K562 (cell line): ENCODE measurements at regions not wholly inside any gene's neighbourhood (a gene's known extent, or its start where the extent isn't known, plus 50 kb on each side); places are given as distances from the start of the nearest gene placed in this dataset.
A peak's percentile ranks its signal among the peaks of the same experiment; 100 is the strongest.

Experiments used
- ATAC-seq: fragments of 200-7000 bp; cut with Tn5 transposase; 3 replicates; pipeline ENCODE4 v1.9.1; 2020; ENCODE audit warnings: moderate library complexity
- BruUV-seq: library from RNA; stranded (reverse); fragments of 400-500 nt; replicated peaks from 2 replicates; lab custom pipeline; 2021; lab: Mats Ljungman, UMichigan
- CTCF ChIA-PET: fragments of 300-600 bp; formaldehyde crosslinking; extraction: SDS; loops from one replicate; lab custom pipeline; 2021; ENCODE audit warnings: low intra/inter-chr PET ratio; lab: Yijun Ruan, JAX
- POLR2A ChIA-PET: fragments of 300-600, 350-650 bp; sonication (Branson Sonifier 250); formaldehyde crosslinking; extraction: SDS; loops from one replicate; lab custom pipeline; 2021; ENCODE audit warnings: antibody characterized with exemption, inconsistent platforms; lab: Yijun Ruan, JAX
- DNase-seq, 4 experiments: peaks; one replicate each; pipeline versions ENCODE4 v3.0.0 to v3.0.0-alpha.2; 2011 to 2018; ENCODE audit warnings: low spot score in 3 of 4, mixed read lengths in 3 of 4; ENCODE audit errors: extremely low read depth in 1 of 4
- FAIRE-seq: peaks from 2 replicates; lab custom pipeline; 2011; peaks lifted over from hg19 to GRCh38; lab: Jason Lieb, UNC
- H2AFZ ChIP-seq: 2 replicates; pipeline ENCODE4 v1.6.0; 2011; ENCODE audit warnings: low read depth, low read length, control low read depth, inconsistent platforms
- H3K27ac ChIP-seq: fragments of 200-600 bp; 3 replicates; pipeline ENCODE4 v1.8.0; 2011; ENCODE audit warnings: low read depth, mild to moderate bottlenecking, control low read depth, inconsistent platforms, low read length, moderate library complexity, mixed read lengths; ENCODE audit errors: extremely low read depth
- H3K27me3 ChIP-seq, 2 experiments: fragments of 300-600 bp in 1 of 2; 2 replicates in 1 of 2; 3 replicates in 1 of 2; pipeline versions ENCODE4 v1.6.0 to v1.8.0; 2011; ENCODE audit warnings: inconsistent platforms in 2 of 2, low read length in 2 of 2, mild to moderate bottlenecking in 1 of 2, mixed read lengths in 1 of 2, moderate library complexity in 1 of 2; ENCODE audit not compliant: control insufficient read depth in 2 of 2, insufficient read depth in 2 of 2
- H3K36me3 ChIP-seq: fragments of 300-600 bp; 3 replicates; pipeline ENCODE4 v1.8.0; 2011; ENCODE audit warnings: mild to moderate bottlenecking, low read length, inconsistent platforms; ENCODE audit not compliant: control insufficient read depth, insufficient read depth
- H3K4me1 ChIP-seq, 2 experiments: fragments of 200-600 bp in 1 of 2; replicated peaks in 1 of 2; 2 replicates in 1 of 2; 3 replicates in 1 of 2; pipeline versions ENCODE4 v1.5.1 to v1.8.0; 2011; ENCODE audit warnings: inconsistent platforms in 2 of 2, low read length in 2 of 2, mild to moderate bottlenecking in 1 of 2, mixed read lengths in 1 of 2, moderate library complexity in 1 of 2; ENCODE audit not compliant: control insufficient read depth in 2 of 2, insufficient read depth in 2 of 2
- H3K4me2 ChIP-seq: 2 replicates; pipeline ENCODE4 v1.6.1; 2011; ENCODE audit warnings: low read length, control low read depth, inconsistent platforms, mixed read lengths; ENCODE audit not compliant: insufficient read depth
- H3K4me3 ChIP-seq: fragments of 200-600 bp; sonication (generic), shearing (Covaris generic); 2 replicates; pipeline ENCODE4 v1.5.1; 2016; ENCODE audit warnings: control low read depth, inconsistent platforms
- H3K79me2 ChIP-seq: fragments of 200-600 bp; 3 replicates; pipeline ENCODE4 v1.8.0; 2011; ENCODE audit warnings: low read length, inconsistent platforms; ENCODE audit not compliant: control insufficient read depth, insufficient read depth
- H3K9ac ChIP-seq, 2 experiments: 2 replicates each; pipeline versions ENCODE4 v1.6.0 to v1.6.1; 2011; ENCODE audit warnings: low read depth in 2 of 2, low read length in 2 of 2, control low read depth in 1 of 2, inconsistent platforms in 1 of 2, mild to moderate bottlenecking in 1 of 2, mixed read lengths in 1 of 2; ENCODE audit not compliant: insufficient read depth in 1 of 2
- H3K9me1 ChIP-seq: one replicate; pipeline ENCODE4 v1.6.0; 2011; ENCODE audit warnings: inconsistent platforms, mild to moderate bottlenecking, low read length, moderate library complexity; ENCODE audit not compliant: control insufficient read depth, insufficient read depth
- H3K9me3 ChIP-seq: replicated peaks from 2 replicates; pipeline ENCODE4 v1.5.1; 2011; ENCODE audit warnings: low read depth, low read length, inconsistent platforms; ENCODE audit not compliant: control insufficient read depth, insufficient read depth
- H4K20me1 ChIP-seq: replicated peaks from 2 replicates; pipeline ENCODE4 v1.6.1; 2011; ENCODE audit warnings: low read length, inconsistent platforms, mixed read lengths; ENCODE audit not compliant: control insufficient read depth, insufficient read depth
- CHCHD3 ChIP-seq: fragments of 250-450 bp; sonication (Bioruptor Pico); IDR thresholded peaks from 2 replicates; pipeline ENCODE4 v2.1.2; 2022; ENCODE audit warnings: mild to moderate bottlenecking
- DPF2 ChIP-seq: fragments of 450-650 bp; IDR thresholded peaks from 2 replicates; pipeline ENCODE4 v1.6.1; 2016
- HNRNPK ChIP-seq: fragments of 200-400 bp; formaldehyde crosslinking; IDR thresholded peaks from one replicate; pipeline ENCODE4 v1.6.1; 2018; ENCODE audit warnings: mild to moderate bottlenecking, low read depth, low read length; ENCODE audit not compliant: poor library complexity, severe bottlenecking
- MCM3 ChIP-seq: fragments of 450-650 bp; IDR thresholded peaks from 2 replicates; pipeline ENCODE4 v1.6.1; 2016
- MNT ChIP-seq, 2 experiments: fragments of 450-650 bp; conservative IDR thresholded peaks; 2 replicates each; pipeline ENCODE4 v1.6.1; 2017; ENCODE audit warnings: mild to moderate bottlenecking in 2 of 2, moderate library complexity in 2 of 2
- MTA3 ChIP-seq: fragments of 450-650 bp; formaldehyde crosslinking; IDR thresholded peaks from 2 replicates; pipeline ENCODE4 v1.6.1; 2017; ENCODE audit warnings: mild to moderate bottlenecking, borderline replicate concordance
- PHF8 ChIP-seq: fragments of 200-600 bp; sonication (generic); IDR thresholded peaks from 2 replicates; pipeline ENCODE4 v1.6.1; 2012; ENCODE audit warnings: mixed run types, mild to moderate bottlenecking, inconsistent platforms, low read length, moderate library complexity, borderline replicate concordance
- SRSF9 ChIP-seq: fragments of 200-400 bp; formaldehyde crosslinking; IDR thresholded peaks from 2 replicates; pipeline ENCODE4 v1.6.1; 2017; ENCODE audit warnings: low read depth, low read length, borderline replicate concordance
- TAL1 ChIP-seq: fragments of 450-650 bp; IDR thresholded peaks from 2 replicates; pipeline ENCODE4 v1.6.1; 2016; ENCODE audit warnings: mild to moderate bottlenecking
- TRIM28 ChIP-seq: fragments of 450-650 bp; IDR thresholded peaks from 2 replicates; pipeline ENCODE4 v1.6.1; 2017
- ZC3H8 ChIP-seq: fragments of 450-650 bp; IDR thresholded peaks from 2 replicates; pipeline ENCODE4 v1.6.1; 2017
- ZNF592 ChIP-seq: fragments of 450-650 bp; IDR thresholded peaks from 2 replicates; pipeline ENCODE4 v1.6.1; 2017; ENCODE audit warnings: antibody characterized with exemption, mild to moderate bottlenecking
- WGBS: fragments of 100-300 bp; shearing (Covaris generic); methylation state at CpG from one replicate; pipeline ENCODE4 v1.1.6; 2016; ENCODE audit warnings: low coverage, mixed read lengths; ENCODE audit not compliant: insufficient coverage; ENCODE audit errors: missing lambda C conversion rate; 5-methylcytosine and 5-hydroxymethylcytosine counted together
- in situ Hi-C: fragments of 300-500 bp; cut with MboI; formaldehyde crosslinking; loops from 4 replicates; pipeline ENCODE4 v1.15.0; 2018; ENCODE audit warnings: inconsistent platforms, mixed read lengths
- intact Hi-C: fragments of 100-400 bp; cut with micrococcal nuclease; formaldehyde crosslinking; loops from 2 replicates; pipeline ENCODE4 v1.14.2; 2022
- TF ChIP-seq, protein P1 (sequence below): sonication (generic); formaldehyde crosslinking; IDR thresholded peaks from 2 replicates; pipeline ENCODE4 v1.8.1; 2023; ENCODE audit warnings: mild to moderate bottlenecking, missing genetic modification reagents
- TF ChIP-seq, protein P2 (sequence below), 2 experiments: fragments of 250-450 bp in 1 of 2; fragments of 450-650 bp in 1 of 2; sonication (Bioruptor Pico) in 1 of 2; IDR thresholded peaks; 2 replicates each; pipeline versions ENCODE4 v1.6.1 to v1.8.0; 2016 to 2021; ENCODE audit warnings: mild to moderate bottlenecking in 2 of 2, moderate library complexity in 2 of 2, missing compliant biosample characterization in 1 of 2, missing genetic modification characterization in 1 of 2

GRCh38 chr10:15442056-15442455, 71.0 kb upstream of the FAM171A1 start:
- H3K9me3 ChIP-seq: no peaks in the 10 kb centered on the region
- peak overlapping the region; percentile 85 for H2AFZ ChIP-seq
- FAIRE-seq: no peak
- H3K27ac ChIP-seq: peak overlapping the region; percentile 35
- peak overlapping the region; percentile 69 to 90 for H3K9ac ChIP-seq
- intact Hi-C loops: no loop called here
- peak; percentile 45 to 75 (median 56) for DNase-seq
- ATAC-seq: peak; percentile 62
- H3K79me2 ChIP-seq: peaks cover 5% of the 10 kb centered on the region; the same call in 1 of the 3 replicates
- no peaks in the 10 kb centered on the region for H4K20me1 ChIP-seq
- WGBS: 7% methylated on average over 14 of the region's 14 CpGs
- POLR2A ChIA-PET: interaction anchor here (1.1 kb wide), 1 partner anchor 9 kb away, joined by 4 read pairs; no protein-coding TSS in a partner anchor
- H3K9me1 ChIP-seq: no peaks in the 10 kb centered on the region
- H3K36me3 ChIP-seq: no peaks in the 10 kb centered on the region
- peak overlapping the region; percentile 35 for H3K4me3 ChIP-seq
- in situ Hi-C loops: loop anchor here (25.0 kb wide), 1 partner anchor 1345 kb away; no protein-coding TSS in a partner anchor
- H3K27me3 ChIP-seq: no peaks in the 10 kb centered on the region
- peaks cover 20 to 35% of the 10 kb centered on the region in 2 experiments for H3K4me1 ChIP-seq
- peak overlapping the region; percentile 68 for H3K4me2 ChIP-seq
- CTCF ChIA-PET: no interaction called here
- no TSS peak for BruUV-seq
- TF ChIP-seq MTA3: 0 out of 2 replicates have a peak, but pooled peaks have one; percentile 20
- peak; percentile 48; the same call in 1 of the 2 replicates for TF ChIP-seq ZNF592
- peak; percentile 31; the same call in 1 of the 2 replicates for TF ChIP-seq PHF8
- TF ChIP-seq MNT (conservative IDR thresholded peaks at IDR 0.05): peak in 1 of 2 experiments; percentile 19; a peak in 1 of 4 replicates
- TF ChIP-seq, protein P1, sequence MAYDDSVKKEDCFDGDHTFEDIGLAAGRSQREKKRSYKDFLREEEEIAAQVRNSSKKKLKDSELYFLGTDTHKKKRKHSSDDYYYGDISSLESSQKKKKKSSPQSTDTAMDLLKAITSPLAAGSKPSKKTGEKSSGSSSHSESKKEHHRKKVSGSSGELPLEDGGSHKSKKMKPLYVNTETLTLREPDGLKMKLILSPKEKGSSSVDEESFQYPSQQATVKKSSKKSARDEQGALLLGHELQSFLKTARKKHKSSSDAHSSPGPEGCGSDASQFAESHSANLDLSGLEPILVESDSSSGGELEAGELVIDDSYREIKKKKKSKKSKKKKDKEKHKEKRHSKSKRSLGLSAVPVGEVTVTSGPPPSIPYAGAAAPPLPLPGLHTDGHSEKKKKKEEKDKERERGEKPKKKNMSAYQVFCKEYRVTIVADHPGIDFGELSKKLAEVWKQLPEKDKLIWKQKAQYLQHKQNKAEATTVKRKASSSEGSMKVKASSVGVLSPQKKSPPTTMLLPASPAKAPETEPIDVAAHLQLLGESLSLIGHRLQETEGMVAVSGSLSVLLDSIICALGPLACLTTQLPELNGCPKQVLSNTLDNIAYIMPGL: no peak
- no peak for TF ChIP-seq MCM3
- no peak for TF ChIP-seq CHCHD3
- no peak for TF ChIP-seq HNRNPK
- TF ChIP-seq, protein P2, sequence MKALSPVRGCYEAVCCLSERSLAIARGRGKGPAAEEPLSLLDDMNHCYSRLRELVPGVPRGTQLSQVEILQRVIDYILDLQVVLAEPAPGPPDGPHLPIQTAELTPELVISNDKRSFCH (CRISPR knock-in tag; IDR thresholded peaks at IDR 0.05): no peak
- TF ChIP-seq, protein P2 (tag; IDR thresholded peaks at IDR 0.05): 0 out of 2 replicates have a peak, but pooled peaks have one; percentile 32
- TF ChIP-seq ZC3H8: no peak
- TF ChIP-seq SRSF9: no peak
- 0 out of 2 replicates have a peak, but pooled peaks have one; percentile 35 for TF ChIP-seq DPF2
- no peak for TF ChIP-seq TRIM28
- peak; percentile 5; the same call in 1 of the 2 replicates for TF ChIP-seq TAL1
